LoVo (cell line): ENCODE measurements at regions not wholly inside any gene's neighbourhood (a gene's known extent, or its start where the extent isn't known, plus 50 kb on each side); places are given as distances from the start of the nearest gene placed in this dataset.

Source experiments
- DNase-seq: peaks from one replicate; pipeline ENCODE4 v3.0.0-alpha.2; 2016; ENCODE audit warnings: low spot score

DNA sequence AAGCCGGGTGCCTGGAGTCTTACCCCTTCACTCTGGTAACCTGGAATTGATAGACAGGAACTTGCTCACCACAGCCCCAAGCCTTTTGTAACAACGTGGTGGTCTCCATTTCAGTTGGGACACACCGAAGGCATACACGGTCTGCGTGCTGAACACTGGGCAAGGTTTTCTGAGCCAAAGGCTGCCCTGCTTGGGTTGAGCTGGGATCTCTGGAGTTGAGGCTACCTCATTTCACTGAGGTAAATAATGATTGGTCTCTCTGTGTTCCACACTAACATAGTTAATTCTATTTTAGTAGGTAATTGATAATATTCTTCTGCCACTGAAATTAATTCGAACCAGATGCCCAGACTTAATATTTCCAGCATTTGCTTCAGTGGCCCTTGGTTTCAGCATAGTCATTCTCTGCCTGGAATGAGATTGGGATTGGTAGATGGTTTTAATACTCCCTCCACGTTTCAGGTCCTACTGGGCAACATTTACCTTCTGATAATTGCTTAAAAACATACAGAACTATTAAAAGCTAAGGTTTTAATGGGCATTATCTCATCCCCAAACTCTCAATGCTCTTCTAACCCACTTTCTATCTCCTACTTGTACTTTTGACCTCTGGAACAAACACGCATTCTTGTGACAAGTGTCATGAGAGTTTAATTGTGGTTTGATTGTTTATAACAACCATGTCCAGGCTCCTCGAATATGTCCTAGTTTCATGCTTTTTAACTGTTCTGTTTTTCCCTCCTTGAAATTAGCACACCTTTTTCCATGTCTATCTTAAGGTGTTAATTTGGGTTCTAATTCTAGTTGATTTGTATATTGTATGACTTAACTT lies 202.3 kb upstream of the KLF6 start:
- peak; percentile 49 for DNase-seq

- DNase-seq = no peak
Measured at GRCh38 chr10:3986493-3987142, 201.6 kb upstream of the KLF6 start.

- no peak for DNase-seq
Measured at GRCh38 chr10:3982746-3983442, 197.9 kb upstream of the KLF6 start.

GRCh38 chr10:3981300-3981699 lies 196.3 kb upstream of the KLF6 start:
- DNase-seq = no peak

GRCh38 chr10:3980660-3981059 lies 195.7 kb upstream of the KLF6 start:
- DNase-seq = no peak

- no peak for DNase-seq
Measured at GRCh38 chr10:3980144-3980543, 195.1 kb upstream of the KLF6 start.

DNA sequence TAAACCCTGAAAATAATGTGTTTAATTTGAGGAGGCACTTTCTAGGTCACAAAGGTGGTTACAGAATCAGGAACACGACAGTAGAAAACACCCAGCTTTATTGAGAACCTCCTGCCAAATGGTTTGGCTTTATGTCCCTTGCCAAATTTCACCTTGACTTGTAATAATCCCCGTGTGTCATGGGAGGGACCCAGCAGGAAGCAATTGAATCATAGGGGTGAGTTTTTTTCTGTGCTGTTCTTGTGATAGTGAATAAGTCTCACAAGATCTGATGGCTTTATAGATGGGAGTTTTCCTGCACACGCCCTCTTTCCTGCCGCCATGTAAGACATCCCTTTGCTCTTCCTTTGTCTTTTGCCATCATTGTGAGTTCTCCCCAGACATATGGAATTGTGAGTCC lies 193.8 kb upstream of the KLF6 start:
- peak; percentile 54 for DNase-seq

DNA sequence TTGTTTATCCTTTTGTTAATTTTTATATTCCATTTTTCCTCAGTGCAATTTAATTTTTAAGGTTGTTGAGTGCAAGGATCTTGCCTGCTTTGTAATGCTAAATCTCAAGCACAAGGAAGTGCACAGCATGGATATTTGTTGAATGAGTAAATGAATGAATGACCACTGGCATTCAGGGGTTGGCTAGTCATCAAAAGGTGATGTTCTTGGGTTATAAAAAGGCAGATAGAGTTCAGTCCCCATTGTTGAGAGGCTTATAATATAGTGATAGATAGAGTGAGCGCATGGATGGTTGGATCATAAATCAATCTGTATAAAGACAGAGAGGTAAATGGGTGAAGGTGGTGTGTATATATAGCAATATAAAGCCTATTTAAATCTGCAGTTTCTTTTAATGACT lies 193.2 kb upstream of the KLF6 start:
- peak; percentile 46 for DNase-seq

DNA sequence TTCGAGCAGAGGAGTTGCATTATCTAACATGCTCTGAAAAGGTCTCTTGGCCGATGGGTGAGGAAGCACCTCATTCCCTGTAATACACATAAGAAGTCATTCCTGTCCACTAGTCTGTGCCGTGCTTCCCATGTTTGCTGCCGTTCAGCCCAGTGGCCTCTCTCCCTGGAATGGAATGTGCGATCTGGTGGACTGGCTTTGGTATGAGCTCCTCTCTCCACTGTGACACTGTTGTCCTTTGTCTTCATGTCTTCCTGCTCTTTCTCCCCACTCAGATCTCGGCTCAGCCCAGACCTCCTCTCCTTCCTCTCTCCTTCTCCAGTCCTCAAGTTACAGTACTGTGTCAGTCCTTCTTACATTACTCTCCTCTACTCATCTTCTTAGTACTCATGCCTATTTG lies 192.8 kb upstream of the KLF6 start:
- DNase-seq = no peak

- DNase-seq = no peak
Measured at GRCh38 chr10:3976718-3977117, 191.7 kb upstream of the KLF6 start.

DNA sequence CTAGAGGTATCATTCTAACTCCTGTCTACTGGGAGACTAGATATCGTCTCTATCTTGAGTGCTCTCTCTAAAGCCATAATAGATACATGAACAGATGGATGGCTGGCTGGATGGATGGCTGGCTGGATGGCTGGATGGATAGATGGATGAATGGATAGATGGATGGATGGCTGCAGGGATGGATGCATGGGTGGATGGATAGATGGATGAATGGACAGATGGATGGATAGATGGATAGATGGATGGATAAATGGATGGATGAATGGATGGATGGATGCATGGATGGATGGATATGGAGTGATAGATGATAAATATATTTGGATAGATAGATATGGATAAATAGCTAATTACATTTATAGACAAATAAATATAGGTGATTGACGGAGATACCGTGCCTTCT lies 191.2 kb upstream of the KLF6 start:
- DNase-seq = no peak

- no peak for DNase-seq
Measured at GRCh38 chr10:3975016-3975415, 190.0 kb upstream of the KLF6 start.

DNA sequence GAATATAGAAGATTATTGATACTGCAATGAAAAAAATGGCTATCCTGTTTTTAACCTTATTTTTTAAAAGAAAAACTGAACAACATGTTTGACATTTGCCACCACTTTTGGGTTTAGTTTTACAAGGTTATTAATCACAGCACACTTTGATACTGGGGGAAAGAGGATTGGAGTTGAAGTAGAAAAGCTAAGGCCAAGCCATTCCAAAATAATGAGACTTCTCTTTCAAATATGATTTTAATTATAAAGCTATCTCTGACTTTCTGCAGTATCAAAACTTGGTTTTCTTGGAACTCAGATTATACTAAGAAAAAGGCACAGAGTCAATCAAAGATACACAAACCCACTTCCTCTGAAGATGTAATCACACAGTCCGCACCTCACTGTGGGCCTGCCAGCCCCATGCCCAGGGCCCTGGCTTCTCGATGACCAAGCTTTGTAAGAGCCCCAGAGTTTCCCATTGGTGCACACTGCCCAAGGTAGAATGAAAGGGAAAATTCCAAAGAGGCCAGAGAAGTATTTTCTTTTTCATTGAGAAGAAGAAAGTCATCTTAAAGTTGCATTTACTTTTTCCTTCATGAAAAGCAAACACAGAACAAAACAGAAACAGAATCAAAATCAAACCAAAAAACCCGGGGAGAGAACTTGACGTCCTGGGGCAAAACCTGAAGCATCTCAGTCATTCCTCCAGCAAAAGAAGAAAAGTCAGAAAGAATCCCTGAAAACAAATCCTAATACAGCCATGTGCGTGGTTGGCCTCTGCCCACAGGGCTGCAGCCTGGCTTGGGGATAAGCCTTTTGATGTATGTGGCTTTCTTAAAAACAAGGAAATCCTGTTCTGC lies 187.7 kb upstream of the KLF6 start:
- no peak for DNase-seq

DNA sequence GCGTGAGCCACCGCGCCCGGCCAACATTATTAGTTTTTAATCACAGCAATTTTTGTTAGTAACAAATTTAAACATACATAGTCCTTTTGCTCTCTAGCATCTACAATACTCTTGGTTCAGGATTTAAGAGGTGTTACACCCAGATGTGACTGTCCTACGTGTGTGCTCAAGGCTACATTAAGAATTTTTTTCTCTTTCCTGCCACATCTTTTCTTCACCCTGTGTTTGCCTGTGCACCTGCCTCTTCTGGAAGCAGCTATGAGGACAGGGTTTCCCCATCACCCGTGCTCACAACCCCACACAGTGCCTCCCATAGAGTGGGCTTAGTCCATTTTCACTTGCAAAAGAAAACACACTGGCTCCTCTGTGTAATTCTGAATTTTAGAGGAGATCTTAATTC lies 186.7 kb upstream of the KLF6 start:
- DNase-seq = no peak

GRCh38 chr10:3969876-3970666 lies 185.1 kb upstream of the KLF6 start:
- peak; percentile 46 for DNase-seq

DNA sequence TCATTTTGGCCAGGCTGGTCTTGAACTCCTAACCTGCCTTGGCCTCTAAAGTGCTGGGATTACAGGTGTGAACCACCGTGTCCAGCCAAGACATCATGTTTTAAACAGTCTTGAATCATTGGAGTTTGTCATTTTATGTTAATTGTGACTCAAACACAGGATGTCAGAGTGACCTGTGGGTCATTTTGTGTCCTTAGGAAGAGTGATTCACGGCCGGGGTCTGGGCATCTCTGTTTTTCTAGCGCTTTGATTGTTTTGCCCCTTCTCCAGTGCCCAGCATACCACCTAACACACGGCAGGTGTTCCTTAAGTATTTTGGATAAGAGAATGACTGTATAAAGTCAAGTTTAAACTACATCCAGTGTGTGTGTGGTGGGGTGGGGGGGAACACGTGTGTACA lies 183.7 kb upstream of the KLF6 start:
- no peak for DNase-seq

DNA sequence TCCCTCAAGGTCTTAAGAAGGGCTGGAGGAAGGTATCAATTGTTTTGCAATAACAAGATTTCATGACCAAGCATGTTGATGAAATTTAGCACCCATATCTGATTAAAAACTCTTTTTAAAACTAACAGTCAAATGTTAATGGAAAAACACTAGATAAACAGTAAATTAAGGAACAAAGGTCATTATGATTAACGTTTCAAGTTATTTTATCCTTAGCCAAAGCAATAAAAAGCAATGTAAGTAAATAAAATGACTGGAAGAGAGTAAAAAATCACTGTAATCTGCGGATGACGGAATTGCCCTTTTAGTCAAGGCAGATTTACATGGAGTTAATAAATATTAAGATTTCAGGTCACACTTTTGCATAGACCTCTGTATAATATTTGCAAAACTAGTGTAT lies 179.5 kb upstream of the KLF6 start:
- peak; percentile 52 for DNase-seq

- peak; percentile 72 for DNase-seq
Measured at GRCh38 chr10:3963191-3963673, 178.2 kb upstream of the KLF6 start.

DNA sequence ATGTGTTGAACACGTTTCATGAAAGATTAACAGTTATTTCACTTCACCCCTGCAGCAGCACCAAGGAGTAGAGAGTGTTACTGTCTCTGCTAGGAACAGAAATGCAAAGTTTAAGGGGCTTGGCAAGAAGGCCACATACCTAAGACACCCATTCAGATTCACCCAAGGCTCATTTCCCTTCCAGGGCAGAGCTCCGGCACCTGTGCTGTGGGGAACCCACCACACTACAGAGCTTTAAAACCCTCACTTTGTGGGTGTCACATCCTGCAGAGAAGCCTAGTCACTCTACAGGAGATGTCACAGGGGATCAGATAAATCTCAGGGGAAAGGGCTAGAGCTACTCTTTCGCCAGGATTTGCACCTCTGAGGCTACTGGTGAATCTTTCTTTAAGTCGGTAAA lies 176.1 kb upstream of the KLF6 start:
- DNase-seq = no peak

GRCh38 chr10:3960496-3960895 lies 175.5 kb upstream of the KLF6 start:
- DNase-seq = no peak
